Liver (tissue), 8 donors: ENCODE measurements at regions not wholly inside any gene's neighbourhood (a gene's known extent, or its start where the extent isn't known, plus 50 kb on each side); places are given as distances from the start of the nearest gene placed in this dataset.

ENCODE experiments used
- DNase-seq: peaks from one replicate; pipeline ENCODE4 v3.0.0-alpha.2; 2017; ENCODE audit warnings: low spot score
- H3K27ac ChIP-seq, 2 donors: one replicate each; pipeline ENCODE4 v1.7.0; 2013; ENCODE audit warnings: inconsistent platforms in 2 of 2, low read length in 2 of 2, control low read depth in 1 of 2, low read depth in 1 of 2, mild to moderate bottlenecking in 1 of 2
- H3K27me3 ChIP-seq, 4 donors: one replicate each; pipeline versions ENCODE4 v1.6.1 to v1.7.0; 2013; ENCODE audit warnings: low read length in 3 of 4, inconsistent platforms in 1 of 4, mild to moderate bottlenecking in 1 of 4, moderate library complexity in 1 of 4; ENCODE audit not compliant: control insufficient read depth in 4 of 4, insufficient read depth in 4 of 4
- H3K36me3 ChIP-seq, 4 donors: one replicate each; pipeline versions ENCODE4 v1.6.1 to v1.7.0; 2013; ENCODE audit warnings: low read length in 3 of 4, mild to moderate bottlenecking in 3 of 4, low read depth in 1 of 4, moderate library complexity in 1 of 4; ENCODE audit not compliant: control insufficient read depth in 4 of 4, insufficient read depth in 3 of 4
- H3K4me1 ChIP-seq, 4 donors: one replicate each; pipeline versions ENCODE4 v1.6.1 to v1.7.0; 2013; ENCODE audit warnings: low read length in 3 of 4, mild to moderate bottlenecking in 3 of 4, moderate library complexity in 1 of 4; ENCODE audit not compliant: control insufficient read depth in 4 of 4, insufficient read depth in 4 of 4
- H3K4me3 ChIP-seq, 3 donors: one replicate each; pipeline versions ENCODE4 v1.6.1 to v1.7.0; 2013; ENCODE audit warnings: low read length in 3 of 3, control low read depth in 1 of 3, low read depth in 1 of 3, mild to moderate bottlenecking in 1 of 3
- H3K9ac ChIP-seq, 2 donors: one replicate each; pipeline ENCODE4 v1.7.0; 2013; ENCODE audit warnings: low read length in 2 of 2, mild to moderate bottlenecking in 2 of 2, moderate library complexity in 2 of 2, control low read depth in 1 of 2, low read depth in 1 of 2
- H3K9me3 ChIP-seq, 4 donors: one replicate each; pipeline versions ENCODE4 v1.6.1 to v1.7.0; 2013; ENCODE audit warnings: low read length in 3 of 4; ENCODE audit not compliant: control insufficient read depth in 4 of 4
- ATF3 ChIP-seq: IDR thresholded peaks from 2 replicates; pipeline ENCODE4 v1.6.1; 2016; ENCODE audit warnings: antibody characterized with exemption
- EGR1 ChIP-seq, 2 donors: IDR thresholded peaks; 2 replicates each; pipeline ENCODE4 v1.6.1; 2016 to 2018; ENCODE audit warnings: antibody characterized with exemption in 2 of 2, low read depth in 2 of 2
- FOXA1 ChIP-seq: IDR thresholded peaks from 2 replicates; pipeline ENCODE4 v1.6.1; 2016; ENCODE audit warnings: antibody characterized with exemption
- FOXA2 ChIP-seq: IDR thresholded peaks from 2 replicates; pipeline ENCODE4 v1.6.1; 2016; ENCODE audit warnings: antibody characterized with exemption
- GABPA ChIP-seq, 2 donors: IDR thresholded peaks in 1 of 2; conservative IDR thresholded peaks in 1 of 2; 2 replicates each; pipeline ENCODE4 v1.6.1; 2016; ENCODE audit warnings: antibody characterized with exemption in 2 of 2, mild to moderate bottlenecking in 1 of 2, moderate library complexity in 1 of 2
- HNF4A ChIP-seq, 2 donors: conservative IDR thresholded peaks; 2 replicates each; pipeline ENCODE4 v1.6.1; 2016; ENCODE audit warnings: antibody characterized with exemption in 2 of 2, mild to moderate bottlenecking in 2 of 2
- HNF4G ChIP-seq: IDR thresholded peaks from 2 replicates; pipeline ENCODE4 v1.6.1; 2016; ENCODE audit warnings: antibody characterized with exemption
- JUND ChIP-seq, 2 donors: IDR thresholded peaks; 2 replicates each; pipeline ENCODE4 v1.6.1; 2016; ENCODE audit warnings: antibody characterized with exemption in 2 of 2
- NR2F2 ChIP-seq: IDR thresholded peaks from 2 replicates; pipeline ENCODE4 v1.6.1; 2016; ENCODE audit warnings: antibody characterized with exemption
- RAD21 ChIP-seq, 2 donors: IDR thresholded peaks; 2 replicates each; pipeline ENCODE4 v1.6.1; 2016; ENCODE audit warnings: antibody characterized with exemption in 2 of 2, mild to moderate bottlenecking in 2 of 2
- RXRA ChIP-seq, 2 donors: IDR thresholded peaks; 2 replicates each; pipeline ENCODE4 v1.6.1; 2017 to 2018; ENCODE audit warnings: antibody characterized with exemption in 2 of 2, mild to moderate bottlenecking in 1 of 2
- SP1 ChIP-seq: IDR thresholded peaks from 2 replicates; pipeline ENCODE4 v1.6.1; 2018; ENCODE audit warnings: antibody characterized with exemption, mild to moderate bottlenecking
- TAF1 ChIP-seq: conservative IDR thresholded peaks from 2 replicates; pipeline ENCODE4 v1.6.1; 2016; ENCODE audit warnings: antibody characterized with exemption, mild to moderate bottlenecking
- YY1 ChIP-seq: IDR thresholded peaks from 2 replicates; pipeline ENCODE4 v1.6.1; 2016; ENCODE audit warnings: antibody characterized with exemption, mild to moderate bottlenecking
- ZBTB33 ChIP-seq: IDR thresholded peaks from 2 replicates; pipeline ENCODE4 v1.6.1; 2016; ENCODE audit warnings: antibody characterized with exemption
- WGBS: extraction: QIAGEN DNeasy Blood & Tissue Kit; methylation state at CpG from one replicate; pipeline ENCODE4 v1.1.7; 2013; 5-methylcytosine and 5-hydroxymethylcytosine counted together
- TF ChIP-seq, protein P1 (sequence below): IDR thresholded peaks from 2 replicates; pipeline ENCODE4 v1.6.1; 2016; ENCODE audit warnings: antibody characterized with exemption
- TF ChIP-seq, protein P2 (sequence below): IDR thresholded peaks from 2 replicates; pipeline ENCODE4 v1.6.1; 2016; ENCODE audit warnings: antibody characterized with exemption, mild to moderate bottlenecking
- TF ChIP-seq, protein P3 (sequence below): fragments of 150-350 bp; IDR thresholded peaks from 2 replicates; pipeline ENCODE4 v1.5.1; 2017; ENCODE audit warnings: improper control_type of control experiment, low read depth, low read length; ENCODE audit not compliant: missing input control
- donor health status: healthy.
- donor health status: healthy.
- donor health status: healthy.
- donor health status: healthy.
- donor health status: healthy.

GRCh38 chr13:73572824-73573223 is 514.0 kb downstream of the KLF5 start:
- H3K4me1 ChIP-seq, result no peaks in the 10 kb centered on the region
- TF ChIP-seq TAF1 (no peak), JUND (IDR thresholded peaks at IDR 0.05) (no peak), NR2F2 (no peak), GABPA (IDR thresholded peaks at IDR 0.05 in 1 of 2, conservative IDR thresholded peaks at IDR 0.05 in 1 of 2) (no peak), ZBTB33 (no peak), FOXA1 (no peak), FOXA2 (no peak)
- H3K9me3 ChIP-seq, result no peaks in the 10 kb centered on the region
- no peaks in the 10 kb centered on the region for H3K36me3 ChIP-seq
- 54% methylated on average over 3 of the region's 3 CpGs for WGBS
- no peak overlapping the region for H3K9ac ChIP-seq
- H3K4me3 ChIP-seq, result no peak overlapping the region
- no peak for DNase-seq
- H3K27me3 ChIP-seq, result no peaks in the 10 kb centered on the region
- no peak overlapping the region for H3K27ac ChIP-seq

DNA sequence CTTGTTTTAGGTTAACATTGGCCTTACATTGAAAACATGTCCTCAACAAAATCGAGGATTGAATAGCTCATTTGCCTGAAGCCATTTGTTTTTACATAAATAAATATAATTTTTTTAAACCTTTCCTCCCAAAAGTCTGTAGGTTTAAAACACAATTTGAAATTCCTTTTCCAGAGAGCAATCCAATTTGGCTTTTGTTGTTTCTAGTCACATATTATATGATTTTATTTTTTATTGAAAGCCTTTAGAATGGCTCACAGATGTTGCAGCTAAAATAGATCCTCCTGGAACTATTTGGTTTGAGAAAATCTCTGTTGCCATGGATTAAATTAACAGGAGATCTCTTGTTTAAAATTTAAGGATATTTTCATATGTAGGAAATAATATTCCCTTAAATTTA is 512.6 kb downstream of the KLF5 start:
- Histone ChIP-seq H3K9ac (no peak overlapping the region), H3K4me3 (no peak overlapping the region), H3K9me3 (no peaks in the 10 kb centered on the region), H3K36me3 (no peaks in the 10 kb centered on the region), H3K4me1 (no peaks in the 10 kb centered on the region), H3K27me3 (no peaks in the 10 kb centered on the region), H3K27ac (no peak overlapping the region)
- WGBS, result 75% methylated on average over 1 of the region's 1 CpG
- TF ChIP-seq YY1 (no peak), FOXA1 (no peak), SP1 (no peak), FOXA2 (no peak), TAF1 (no peak), EGR1 (IDR thresholded peaks at IDR 0.05; ENCODE audit: low read depth in 2 of 2) (no peak), GABPA (IDR thresholded peaks at IDR 0.05 in 1 of 2, conservative IDR thresholded peaks at IDR 0.05 in 1 of 2) (no peak), JUND (IDR thresholded peaks at IDR 0.05) (no peak), HNF4G (no peak), RAD21 (IDR thresholded peaks at IDR 0.05) (no peak), ZBTB33 (no peak), RXRA (IDR thresholded peaks at IDR 0.05) (no peak), ATF3 (no peak), HNF4A (conservative IDR thresholded peaks at IDR 0.05) (no peak), NR2F2 (no peak)
- TF ChIP-seq, protein P1, sequence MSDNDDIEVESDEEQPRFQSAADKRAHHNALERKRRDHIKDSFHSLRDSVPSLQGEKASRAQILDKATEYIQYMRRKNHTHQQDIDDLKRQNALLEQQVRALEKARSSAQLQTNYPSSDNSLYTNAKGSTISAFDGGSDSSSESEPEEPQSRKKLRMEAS, result no peak
- TF ChIP-seq, protein P2, sequence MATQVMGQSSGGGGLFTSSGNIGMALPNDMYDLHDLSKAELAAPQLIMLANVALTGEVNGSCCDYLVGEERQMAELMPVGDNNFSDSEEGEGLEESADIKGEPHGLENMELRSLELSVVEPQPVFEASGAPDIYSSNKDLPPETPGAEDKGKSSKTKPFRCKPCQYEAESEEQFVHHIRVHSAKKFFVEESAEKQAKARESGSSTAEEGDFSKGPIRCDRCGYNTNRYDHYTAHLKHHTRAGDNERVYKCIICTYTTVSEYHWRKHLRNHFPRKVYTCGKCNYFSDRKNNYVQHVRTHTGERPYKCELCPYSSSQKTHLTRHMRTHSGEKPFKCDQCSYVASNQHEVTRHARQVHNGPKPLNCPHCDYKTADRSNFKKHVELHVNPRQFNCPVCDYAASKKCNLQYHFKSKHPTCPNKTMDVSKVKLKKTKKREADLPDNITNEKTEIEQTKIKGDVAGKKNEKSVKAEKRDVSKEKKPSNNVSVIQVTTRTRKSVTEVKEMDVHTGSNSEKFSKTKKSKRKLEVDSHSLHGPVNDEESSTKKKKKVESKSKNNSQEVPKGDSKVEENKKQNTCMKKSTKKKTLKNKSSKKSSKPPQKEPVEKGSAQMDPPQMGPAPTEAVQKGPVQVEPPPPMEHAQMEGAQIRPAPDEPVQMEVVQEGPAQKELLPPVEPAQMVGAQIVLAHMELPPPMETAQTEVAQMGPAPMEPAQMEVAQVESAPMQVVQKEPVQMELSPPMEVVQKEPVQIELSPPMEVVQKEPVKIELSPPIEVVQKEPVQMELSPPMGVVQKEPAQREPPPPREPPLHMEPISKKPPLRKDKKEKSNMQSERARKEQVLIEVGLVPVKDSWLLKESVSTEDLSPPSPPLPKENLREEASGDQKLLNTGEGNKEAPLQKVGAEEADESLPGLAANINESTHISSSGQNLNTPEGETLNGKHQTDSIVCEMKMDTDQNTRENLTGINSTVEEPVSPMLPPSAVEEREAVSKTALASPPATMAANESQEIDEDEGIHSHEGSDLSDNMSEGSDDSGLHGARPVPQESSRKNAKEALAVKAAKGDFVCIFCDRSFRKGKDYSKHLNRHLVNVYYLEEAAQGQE, result no peak
- TF ChIP-seq, protein P3, sequence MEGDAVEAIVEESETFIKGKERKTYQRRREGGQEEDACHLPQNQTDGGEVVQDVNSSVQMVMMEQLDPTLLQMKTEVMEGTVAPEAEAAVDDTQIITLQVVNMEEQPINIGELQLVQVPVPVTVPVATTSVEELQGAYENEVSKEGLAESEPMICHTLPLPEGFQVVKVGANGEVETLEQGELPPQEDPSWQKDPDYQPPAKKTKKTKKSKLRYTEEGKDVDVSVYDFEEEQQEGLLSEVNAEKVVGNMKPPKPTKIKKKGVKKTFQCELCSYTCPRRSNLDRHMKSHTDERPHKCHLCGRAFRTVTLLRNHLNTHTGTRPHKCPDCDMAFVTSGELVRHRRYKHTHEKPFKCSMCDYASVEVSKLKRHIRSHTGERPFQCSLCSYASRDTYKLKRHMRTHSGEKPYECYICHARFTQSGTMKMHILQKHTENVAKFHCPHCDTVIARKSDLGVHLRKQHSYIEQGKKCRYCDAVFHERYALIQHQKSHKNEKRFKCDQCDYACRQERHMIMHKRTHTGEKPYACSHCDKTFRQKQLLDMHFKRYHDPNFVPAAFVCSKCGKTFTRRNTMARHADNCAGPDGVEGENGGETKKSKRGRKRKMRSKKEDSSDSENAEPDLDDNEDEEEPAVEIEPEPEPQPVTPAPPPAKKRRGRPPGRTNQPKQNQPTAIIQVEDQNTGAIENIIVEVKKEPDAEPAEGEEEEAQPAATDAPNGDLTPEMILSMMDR, result no peak
- DNase-seq, result no peak
